Lower leg skin (tissue), 4 donors: ENCODE measurements at regions not wholly inside any gene's neighbourhood (a gene's known extent, or its start where the extent isn't known, plus 50 kb on each side); places are given as distances from the start of the nearest gene placed in this dataset.

Source experiments
- DNase-seq, 2 donors: peaks; one replicate each; pipeline ENCODE4 v3.0.0-alpha.2; 2019; ENCODE audit warnings: low spot score in 2 of 2
- H3K4me3 ChIP-seq: fragments of 200-600 bp; sonication (generic); 2 replicates; pipeline ENCODE4 v1.5.1; 2017; ENCODE audit warnings: mild to moderate bottlenecking, low read depth; ENCODE audit not compliant: poor library complexity, severe bottlenecking
- CTCF ChIP-seq, 3 donors: fragments of 450-650 bp; IDR thresholded peaks; one replicate each; pipeline ENCODE4 v1.5.1; 2016; ENCODE audit warnings: antibody characterized with exemption in 3 of 3, mild to moderate bottlenecking in 3 of 3, moderate library complexity in 2 of 3
- POLR2A ChIP-seq, 2 donors: fragments of 450-650 bp; IDR thresholded peaks; one replicate each; pipeline ENCODE4 v1.6.1; 2016 to 2017; ENCODE audit warnings: antibody characterized with exemption in 2 of 2, mild to moderate bottlenecking in 1 of 2, moderate library complexity in 1 of 2
- WGBS, 2 donors: methylation state at CpG; one replicate each; pipeline ENCODE4 v1.1.5; 2018; 5-methylcytosine and 5-hydroxymethylcytosine counted together
- intact Hi-C: fragments of 100-400 bp; cut with DNase I; formaldehyde crosslinking; loops from one replicate; pipeline ENCODE4 v1.15.0; 2023; ENCODE audit warnings: low total_unique reads

- no peak overlapping the region for H3K4me3 ChIP-seq
- TF ChIP-seq CTCF (IDR thresholded peaks at IDR 0.05) = no peak
- TF ChIP-seq POLR2A (IDR thresholded peaks at IDR 0.05) = no peak
- DNase-seq = no peak
- intact Hi-C loops = no loop called here
- WGBS, 2 donors = 90 to 94% methylated on average over 2 of the region's 2 CpGs
Measured at GRCh38 chr12:98235301-98235700, 280.1 kb upstream of the TMPO start.

GRCh38 chr12:98238515-98239130 lies 276.8 kb upstream of the TMPO start:
- 50 to 52% methylated on average over 4 of the region's 4 CpGs for WGBS, 2 donors
- DNase-seq = peak in 1 of 2 donors; percentile 14
- intact Hi-C loops = no loop called here
- TF ChIP-seq POLR2A (IDR thresholded peaks at IDR 0.05) (no peak), CTCF (IDR thresholded peaks at IDR 0.05) (no peak)
- H3K4me3 ChIP-seq = no peak overlapping the region

GRCh38 chr12:98243190-98243589 lies 272.2 kb upstream of the TMPO start:
- WGBS, 2 donors = 78 to 84% methylated on average over 1 of the region's 1 CpG
- H3K4me3 ChIP-seq = no peak overlapping the region

GRCh38 chr12:98244136-98244535 lies 271.3 kb upstream of the TMPO start:
- DNase-seq = no peak
- TF ChIP-seq POLR2A (IDR thresholded peaks at IDR 0.05) (no peak), CTCF (IDR thresholded peaks at IDR 0.05) (no peak)
- intact Hi-C loops = loop anchor here (2.0 kb wide), 1 partner anchor 69 kb away; no protein-coding TSS in a partner anchor
- no peak overlapping the region for H3K4me3 ChIP-seq
- 61 to 68% methylated on average over 2 of the region's 2 CpGs for WGBS, 2 donors

More at GRCh38 chr12:98243190-98243589, 272.2 kb upstream of the TMPO start:
- DNase-seq = no peak
- intact Hi-C loops = no loop called here
- TF ChIP-seq POLR2A (IDR thresholded peaks at IDR 0.05) (no peak), CTCF (IDR thresholded peaks at IDR 0.05) (no peak)

GRCh38 chr12:98253207-98254037 lies 262.0 kb upstream of the TMPO start:
- TF ChIP-seq POLR2A (IDR thresholded peaks at IDR 0.05) (no peak), CTCF (IDR thresholded peaks at IDR 0.05) (no peak)
- no peak for DNase-seq
- 23 to 29% methylated on average over 7 of the region's 7 CpGs for WGBS, 2 donors
- no peak overlapping the region for H3K4me3 ChIP-seq
- intact Hi-C loops = no loop called here
